NCI-H226 (cell line): ENCODE measurements at regions not wholly inside any gene's neighbourhood (a gene's known extent, or its start where the extent isn't known, plus 50 kb on each side); places are given as distances from the start of the nearest gene placed in this dataset.

Experiments
- DNase-seq: peaks from one replicate; pipeline ENCODE4 v3.0.0-alpha.2; 2015

DNA sequence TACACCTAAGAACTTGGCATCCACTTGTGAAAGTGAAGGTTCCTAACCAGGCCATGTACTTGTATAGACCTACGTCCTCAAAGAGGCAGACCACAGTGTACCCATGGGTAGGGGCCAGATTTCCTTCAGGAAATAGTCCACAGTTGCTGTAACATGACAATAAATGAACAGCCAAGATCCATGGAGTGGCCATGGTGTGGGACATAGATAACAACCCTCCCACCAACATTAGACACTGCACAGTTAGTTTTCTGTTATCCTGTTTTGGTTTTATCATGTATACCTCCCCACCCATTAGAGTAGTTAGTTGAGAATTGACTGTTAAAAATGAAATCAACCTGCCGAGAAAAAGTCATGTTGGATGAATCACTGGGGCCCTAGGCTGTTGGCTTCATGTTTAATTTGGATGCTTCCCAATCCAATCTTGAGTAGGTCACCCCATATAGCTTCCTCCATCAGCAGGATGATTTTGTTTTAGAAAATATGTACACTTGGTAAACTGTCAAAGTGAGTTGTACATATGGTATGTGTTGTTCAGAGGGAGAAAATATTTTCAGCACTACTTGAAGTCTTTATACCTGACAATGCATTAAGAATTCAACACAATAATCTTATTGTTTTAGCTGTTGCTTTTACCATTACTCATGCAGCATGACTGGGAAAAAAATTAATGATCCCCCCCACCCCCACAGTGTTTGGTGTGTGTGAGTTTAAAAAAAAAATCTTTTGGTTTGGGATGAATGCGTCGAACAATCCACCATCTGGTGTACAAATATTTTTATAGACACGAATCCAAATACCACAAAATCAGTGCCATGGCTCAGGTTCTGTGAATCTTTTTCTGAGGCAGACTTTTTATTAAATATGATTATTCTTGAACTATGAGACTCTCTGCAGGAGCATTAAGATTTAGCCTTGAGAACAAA, 88.3 kb upstream of the ARHGAP29 start:
- DNase-seq, result peak; percentile 84

DNA sequence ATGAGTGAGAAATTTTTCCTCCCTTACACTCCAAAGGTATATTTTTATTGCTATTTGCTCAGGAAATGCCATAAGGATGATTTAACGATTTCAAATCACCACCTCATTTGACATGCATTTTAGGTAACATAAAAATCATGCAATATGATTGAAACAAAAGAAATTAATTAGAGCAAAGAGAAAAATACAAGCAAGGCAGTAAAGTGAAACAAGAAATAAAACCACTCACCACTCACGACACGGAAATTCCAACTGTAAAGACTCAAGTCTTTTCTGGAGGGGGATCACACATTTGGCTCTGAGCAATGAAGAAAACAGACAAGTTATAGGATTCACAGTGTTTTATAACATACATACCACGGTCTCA, 86.8 kb upstream of the ARHGAP29 start:
- no peak for DNase-seq

DNA sequence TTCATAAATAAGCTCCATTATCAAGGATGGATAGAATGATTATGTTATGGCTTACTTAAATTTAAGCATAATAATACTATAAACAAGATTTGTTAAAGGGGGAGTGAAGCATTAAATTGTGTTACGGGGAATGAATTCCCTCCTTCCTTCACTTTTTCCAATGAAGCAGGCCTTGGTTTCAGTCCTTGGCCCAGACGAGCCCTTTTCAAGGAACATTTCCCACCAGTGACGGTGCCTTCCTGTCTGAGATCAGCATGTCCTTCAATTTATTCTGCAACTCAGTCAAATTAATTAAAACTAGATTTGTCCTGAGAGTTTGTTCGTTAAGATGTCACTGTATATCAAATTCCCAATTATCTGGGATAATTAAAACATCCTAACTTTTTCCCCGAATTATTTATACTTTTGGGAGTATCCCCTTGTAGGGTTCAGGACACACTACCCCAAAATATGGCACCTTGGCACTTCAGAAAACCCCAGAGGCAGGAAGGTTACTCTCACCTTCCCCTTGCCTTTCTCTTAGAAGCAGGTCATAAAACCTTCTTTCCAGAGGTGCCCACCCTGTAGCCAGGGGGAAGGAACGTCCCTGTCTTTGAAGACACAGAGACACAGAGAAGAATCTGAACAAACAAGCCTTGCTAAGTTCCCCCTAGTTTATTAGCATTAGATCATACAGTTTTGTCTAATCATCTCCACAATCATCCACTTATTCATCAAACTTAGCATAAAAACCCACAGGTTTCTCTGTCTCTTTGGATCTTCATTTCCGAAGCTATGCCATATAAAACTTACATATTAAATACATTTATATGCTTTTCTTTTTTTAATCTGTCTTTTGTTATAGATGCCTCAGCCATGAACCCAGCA, 86.2 kb upstream of the ARHGAP29 start:
- DNase-seq, result no peak

DNA sequence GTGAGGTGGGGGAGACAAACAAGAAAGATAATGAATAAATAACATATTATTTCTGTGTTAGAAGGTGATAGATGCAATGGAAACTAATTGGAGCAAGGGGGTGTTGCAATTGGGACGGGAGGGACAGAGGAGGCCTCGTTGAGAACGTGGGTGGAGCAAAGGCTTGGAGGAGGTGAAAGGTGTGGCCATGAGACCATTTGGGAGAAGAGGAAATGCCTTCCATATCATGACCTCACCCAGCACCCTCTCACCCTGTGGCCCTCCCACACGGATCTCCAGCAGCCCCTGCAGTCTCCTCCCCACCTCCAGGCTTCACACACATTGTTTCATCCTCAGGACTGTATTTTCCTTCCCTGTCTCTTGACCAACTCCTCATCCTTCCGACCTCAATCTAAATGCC, 85.3 kb upstream of the ARHGAP29 start:
- peak; percentile 84 for DNase-seq

DNA sequence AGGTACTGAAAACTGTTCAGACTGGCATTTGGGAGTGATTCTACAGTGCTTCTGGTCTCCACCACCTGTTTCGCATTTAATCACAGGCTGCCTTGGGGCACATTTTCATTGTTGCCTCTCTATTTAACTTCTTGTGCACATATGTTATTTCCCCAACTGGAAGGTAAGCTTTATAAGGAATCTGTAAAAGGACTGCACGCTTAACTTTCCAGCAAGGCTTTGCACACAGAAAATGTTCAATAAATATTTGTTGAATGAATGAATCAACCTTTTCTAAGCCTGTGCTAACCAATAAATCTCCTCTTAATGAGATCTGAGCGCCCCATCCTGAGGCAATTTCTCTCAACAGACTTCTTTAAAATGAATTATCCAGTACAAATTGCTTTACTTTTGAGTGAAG, 84.3 kb upstream of the ARHGAP29 start:
- DNase-seq, result no peak

DNA sequence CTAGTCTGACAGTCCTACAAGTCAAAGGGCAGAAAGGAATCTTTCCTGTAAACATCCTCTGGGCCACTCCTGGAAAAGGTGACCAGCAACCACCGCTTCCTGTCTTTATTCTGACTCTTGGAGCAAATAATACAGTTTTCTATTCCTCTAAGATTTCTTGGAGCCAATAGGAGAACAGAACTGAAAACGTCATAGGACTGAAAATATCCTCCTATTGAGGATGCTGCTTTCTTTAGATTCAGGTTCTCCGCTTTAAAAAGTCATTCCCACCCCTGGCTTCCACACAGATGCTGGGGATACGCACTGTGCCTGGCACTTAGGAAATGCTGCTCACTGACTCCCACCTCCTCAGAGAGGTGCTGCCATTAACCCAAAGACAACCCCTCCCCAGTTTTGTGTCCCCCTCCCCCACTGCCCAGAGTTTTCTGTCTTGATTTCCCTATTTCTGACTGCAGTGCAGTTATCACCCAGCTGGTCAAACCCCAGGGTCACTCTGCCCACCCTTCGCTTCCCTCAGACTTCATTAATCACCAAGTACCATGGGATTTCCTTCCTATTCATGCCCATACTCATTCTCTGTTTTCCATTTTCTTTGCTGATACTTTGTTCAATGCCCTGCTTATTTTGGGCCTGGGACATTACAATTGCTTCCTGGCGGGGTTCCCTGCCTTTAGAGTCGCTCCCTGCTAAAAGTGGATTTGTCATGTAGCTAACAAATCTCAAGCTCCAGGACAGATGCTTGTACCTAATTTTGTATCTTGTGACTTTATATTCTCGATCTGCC, 82.1 kb upstream of the ARHGAP29 start:
- DNase-seq, result no peak

DNA sequence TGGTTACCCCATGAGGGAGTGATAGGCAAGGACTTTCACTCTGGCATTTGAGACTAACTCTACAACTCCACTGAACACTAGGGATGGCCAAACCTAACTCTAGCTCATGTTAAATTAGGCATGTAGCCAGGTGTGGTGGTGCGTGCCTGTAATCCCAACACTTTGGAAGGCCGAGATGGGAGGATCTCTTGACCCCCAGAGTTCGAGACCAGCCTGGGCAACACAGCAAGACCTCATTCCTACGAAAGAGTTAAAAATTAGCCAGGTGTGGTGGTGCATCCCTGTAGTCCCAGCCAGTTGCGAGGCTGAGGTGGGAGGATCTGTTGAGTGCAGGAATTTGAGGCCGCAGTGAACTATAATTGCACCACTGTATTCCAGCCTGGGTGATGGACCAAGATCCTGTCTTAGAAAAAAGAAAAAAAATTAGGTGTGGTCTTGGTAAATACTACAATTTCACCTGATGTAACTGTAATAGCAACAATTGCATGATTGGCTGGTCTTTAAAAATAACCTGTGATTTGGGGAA, 81.2 kb upstream of the ARHGAP29 start:
- no peak for DNase-seq

DNA sequence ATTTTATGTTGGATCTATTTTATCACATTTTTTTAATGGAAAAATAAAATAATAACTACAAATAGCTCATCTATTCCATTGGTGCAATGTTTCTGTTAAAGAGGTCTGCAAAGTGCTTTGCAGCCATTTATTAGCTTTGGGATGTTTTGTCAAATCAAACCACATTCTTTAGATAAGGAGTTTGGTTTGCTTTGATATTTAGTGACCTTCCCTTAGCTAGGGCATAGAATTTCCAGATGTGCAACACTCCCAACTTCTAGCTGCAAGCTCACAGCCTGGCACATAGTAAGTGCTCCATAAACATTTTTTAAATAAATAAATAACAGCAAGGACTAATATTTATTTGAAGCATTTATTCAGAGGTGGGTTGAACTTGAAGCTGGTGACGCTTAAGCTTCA, 80.4 kb upstream of the ARHGAP29 start:
- DNase-seq, result no peak

DNA sequence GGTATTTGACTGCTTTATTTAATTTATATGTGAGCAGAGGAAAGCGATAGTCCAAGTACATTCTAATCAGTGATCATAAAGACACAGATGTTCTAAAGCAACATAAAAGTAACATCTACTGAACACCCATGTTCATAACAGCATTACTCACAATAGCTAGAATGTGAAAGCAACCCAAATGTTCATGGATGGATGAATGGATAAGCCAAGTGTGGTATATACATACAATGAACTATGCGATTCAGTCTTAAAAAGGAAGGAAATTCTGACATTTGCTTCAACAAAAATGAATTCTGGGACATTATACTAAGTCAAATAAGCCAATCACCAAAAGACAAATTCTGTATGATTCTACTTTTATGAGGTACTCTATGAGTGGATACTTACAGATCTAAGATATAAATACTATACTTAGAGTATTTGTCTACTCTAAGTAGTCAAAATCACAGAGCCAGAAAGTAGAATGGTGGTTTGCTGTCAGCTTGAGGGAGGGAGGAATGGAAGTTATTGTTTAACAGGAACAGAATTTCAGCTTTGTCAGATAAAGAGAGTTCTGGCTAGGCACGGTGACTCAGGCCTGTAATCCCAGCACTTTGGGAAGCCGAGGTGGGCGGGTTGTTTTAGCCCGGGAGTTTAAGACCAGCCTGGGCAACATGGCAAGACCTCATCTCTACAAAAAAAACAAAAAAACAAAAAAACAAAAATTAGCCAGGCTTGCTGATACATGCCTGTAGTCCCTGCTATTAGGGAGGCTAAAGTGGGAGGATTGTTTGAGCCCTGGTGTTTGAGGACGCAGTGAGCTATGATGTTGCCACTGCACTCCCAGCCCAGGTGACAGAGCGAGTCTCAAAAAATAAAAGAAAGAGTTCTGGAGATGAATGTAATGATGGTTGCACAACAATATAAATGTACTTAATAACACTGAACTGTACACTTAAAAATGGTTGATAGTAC, 79.7 kb upstream of the ARHGAP29 start:
- peak; percentile 49 for DNase-seq

DNA sequence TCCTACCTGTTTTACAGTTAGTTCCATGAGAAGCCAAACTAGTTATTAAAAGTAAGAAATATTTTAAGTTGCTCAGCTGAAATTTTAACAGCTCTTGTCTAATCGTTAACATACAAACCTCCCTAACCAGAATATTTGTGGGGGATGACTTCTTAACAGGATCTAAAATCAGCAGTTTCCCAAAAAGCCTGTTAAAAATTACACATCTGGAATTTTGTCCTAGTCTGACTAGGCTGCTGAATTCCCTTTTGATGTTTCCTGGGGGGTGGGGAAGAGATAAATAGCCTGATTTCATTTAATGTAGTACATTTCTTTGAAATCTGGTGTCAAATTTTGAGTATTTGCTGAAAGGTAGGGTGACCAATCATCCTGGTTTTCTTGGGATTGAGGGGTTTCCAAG, 78.8 kb upstream of the ARHGAP29 start:
- no peak for DNase-seq

DNA sequence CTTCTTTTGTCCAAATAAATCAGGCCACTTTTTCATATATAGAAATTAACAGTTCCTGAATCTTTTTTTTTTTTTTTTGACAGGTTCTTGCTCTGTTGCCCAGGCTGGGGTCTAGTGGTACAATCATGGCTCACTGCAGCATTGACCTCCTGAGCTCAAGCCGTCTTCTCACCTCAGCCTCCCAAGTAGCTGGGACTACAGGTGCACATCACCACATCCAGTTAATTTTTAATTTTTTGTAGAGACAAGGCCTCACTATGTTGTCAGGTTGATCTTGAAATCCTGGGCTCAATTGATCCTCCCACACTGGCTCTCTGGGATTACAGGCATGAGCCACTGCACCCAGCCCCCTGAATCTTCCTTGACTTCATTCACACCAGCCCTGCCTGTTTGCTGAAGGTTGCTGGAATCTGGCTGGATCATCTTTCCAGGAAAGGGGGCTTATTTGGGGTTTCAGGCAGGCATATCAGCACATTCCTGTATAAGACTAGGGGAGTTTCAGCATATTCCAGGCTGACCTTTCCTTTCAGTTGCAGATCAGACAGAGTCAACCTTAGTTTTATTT, 78.2 kb upstream of the ARHGAP29 start:
- no peak for DNase-seq

DNA sequence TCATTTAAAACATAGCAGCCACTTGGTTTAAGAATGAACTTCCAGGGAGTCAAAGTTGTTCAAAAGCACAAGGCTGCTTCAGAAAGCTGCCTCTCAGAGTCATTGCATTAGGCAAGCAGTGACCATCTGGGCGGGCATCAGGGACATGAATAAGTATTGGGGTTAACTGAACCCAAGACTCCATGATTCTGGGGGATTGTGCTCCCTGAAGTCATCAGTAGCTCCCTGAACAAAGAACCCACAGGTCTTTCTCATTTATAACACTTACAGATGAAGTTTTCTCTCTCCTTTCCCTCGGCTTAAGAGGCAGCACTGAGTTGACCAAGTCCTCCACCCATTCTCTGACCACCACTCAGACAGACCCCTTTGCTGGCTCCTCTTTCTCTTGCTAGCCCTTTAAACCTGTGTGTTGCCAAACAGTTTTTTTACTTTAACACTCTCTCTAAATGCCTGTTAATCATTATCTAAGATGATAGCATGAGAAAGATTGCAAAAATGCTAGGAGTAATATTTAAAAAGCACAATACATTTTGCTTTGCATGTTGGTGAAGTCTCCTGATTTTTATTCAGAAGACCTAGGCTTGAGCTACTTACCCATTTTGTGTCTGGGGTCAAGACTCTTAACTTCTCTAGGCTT, 77.0 kb upstream of the ARHGAP29 start:
- DNase-seq, result no peak

DNA sequence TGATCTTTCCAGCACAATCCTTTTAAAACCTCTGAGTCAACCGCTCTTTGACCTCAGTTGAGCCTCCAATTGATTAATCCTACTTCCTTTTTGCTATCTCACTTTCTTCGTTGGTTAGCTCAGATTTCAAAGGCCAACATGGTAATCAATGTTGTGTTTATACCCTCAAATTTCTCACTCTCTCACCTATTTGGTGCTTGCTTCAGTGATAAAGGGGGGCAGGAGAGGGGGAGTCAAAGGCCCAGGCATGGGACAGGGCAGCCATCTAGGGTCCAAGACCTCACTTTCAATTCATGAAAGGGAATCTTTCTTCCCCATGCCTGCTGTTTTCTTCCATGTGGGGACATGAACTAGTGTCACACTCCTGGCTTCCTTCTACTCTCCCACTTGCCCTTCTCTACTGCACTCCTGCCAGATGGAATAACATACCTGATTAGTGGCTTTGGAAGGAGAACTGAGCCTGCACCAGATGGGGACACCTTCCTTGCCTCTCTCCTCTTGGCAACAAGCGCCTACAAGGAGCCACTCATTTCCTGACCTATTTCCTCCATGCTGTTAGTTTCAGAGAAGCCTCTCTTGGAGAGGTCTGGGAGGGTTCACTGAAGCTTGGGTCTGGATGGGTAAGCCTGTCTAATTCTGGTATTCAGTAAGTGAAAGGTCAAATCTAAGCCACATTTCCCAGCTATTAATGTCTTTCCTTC, 73.3 kb upstream of the ARHGAP29 start:
- no peak for DNase-seq

DNA sequence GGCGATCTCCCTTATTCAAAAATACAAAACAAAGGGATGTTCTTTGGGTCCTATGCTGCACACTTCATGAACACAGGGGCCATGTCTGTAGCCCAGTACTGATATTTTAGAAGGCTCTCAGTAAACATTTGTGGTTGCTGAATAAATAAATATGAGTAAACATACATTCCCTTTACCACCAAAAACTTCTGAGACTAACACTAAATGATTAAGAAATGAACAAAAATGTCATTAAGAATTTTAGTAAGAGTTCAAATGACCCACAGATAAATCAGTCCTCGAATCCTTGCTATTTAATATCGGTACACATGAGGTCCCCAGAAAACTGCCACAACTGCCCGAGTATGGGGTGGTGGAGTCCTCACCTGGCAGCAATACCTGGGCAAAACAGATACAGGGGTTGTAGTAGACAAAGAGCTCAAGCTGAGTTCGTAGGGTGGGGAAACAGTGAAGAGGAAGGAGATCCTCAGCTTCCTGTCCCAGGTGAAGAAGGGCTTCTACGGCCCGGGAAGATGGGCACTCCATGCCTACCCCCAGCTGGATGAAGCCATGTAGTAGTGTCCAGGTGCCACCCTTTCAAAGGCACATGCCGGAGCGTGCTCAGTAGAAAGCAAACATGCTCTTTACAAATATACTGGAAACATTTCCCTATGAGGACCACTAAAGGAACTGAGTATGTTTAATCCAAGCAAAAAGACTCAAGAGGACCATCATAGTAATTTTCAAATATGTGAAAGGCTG, 72.6 kb upstream of the ARHGAP29 start:
- no peak for DNase-seq

DNA sequence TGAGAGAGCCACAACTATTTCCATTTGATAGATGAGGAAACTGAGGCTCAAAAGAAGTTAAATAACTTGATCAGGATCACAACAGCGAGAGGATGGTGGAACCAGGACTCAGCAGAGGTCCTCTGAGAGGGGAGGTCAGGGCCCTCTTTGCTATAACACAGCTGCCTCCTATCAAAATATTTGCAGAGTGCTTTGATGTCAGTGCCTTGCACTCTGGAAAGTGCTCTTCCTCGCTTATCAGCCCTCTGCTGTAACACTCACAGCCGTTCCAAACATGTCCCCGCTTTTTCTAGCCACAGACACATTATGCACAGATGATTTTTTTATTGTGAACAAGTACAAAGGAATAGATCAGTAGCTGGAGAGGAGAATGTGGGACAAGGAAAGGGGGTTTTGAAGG, 71.8 kb upstream of the ARHGAP29 start:
- DNase-seq, result no peak

DNA sequence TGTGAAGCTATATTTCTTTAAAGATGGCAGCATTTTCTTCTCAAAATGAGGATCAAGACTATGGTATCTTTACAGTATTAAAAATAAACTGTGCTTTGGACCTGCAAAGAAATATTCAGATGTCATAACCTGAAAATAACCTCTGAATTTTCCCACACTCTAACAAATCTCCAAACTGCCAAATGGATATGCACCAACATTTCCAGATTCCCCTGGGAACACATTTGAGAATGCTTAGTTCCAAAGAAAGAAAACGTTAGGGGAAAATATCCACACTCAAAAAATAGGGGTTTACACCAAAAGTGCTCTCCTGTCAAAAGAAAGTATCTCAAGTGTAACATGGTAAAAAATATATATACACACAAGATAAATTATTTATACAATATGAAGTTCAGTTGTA, 69.1 kb upstream of the ARHGAP29 start:
- DNase-seq, result no peak

DNA sequence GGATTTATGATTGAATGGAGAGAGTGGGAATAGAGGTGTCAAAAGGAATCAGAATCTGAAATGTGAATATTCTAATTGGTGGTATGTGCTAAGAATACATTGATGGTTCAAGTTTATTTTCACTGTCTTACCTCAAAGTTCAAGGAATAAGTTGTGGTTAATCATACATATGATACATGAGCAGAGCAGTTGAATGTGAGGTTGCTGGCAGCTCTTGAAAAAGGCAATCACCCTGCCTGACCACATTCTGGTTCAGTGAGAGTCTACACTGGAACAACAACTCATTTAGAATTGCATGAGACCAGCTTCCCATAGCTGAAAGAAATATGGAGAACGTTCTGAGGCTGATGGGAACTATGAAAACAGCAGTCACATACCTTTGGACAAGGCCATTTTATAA, 68.3 kb upstream of the ARHGAP29 start:
- no peak for DNase-seq

DNA sequence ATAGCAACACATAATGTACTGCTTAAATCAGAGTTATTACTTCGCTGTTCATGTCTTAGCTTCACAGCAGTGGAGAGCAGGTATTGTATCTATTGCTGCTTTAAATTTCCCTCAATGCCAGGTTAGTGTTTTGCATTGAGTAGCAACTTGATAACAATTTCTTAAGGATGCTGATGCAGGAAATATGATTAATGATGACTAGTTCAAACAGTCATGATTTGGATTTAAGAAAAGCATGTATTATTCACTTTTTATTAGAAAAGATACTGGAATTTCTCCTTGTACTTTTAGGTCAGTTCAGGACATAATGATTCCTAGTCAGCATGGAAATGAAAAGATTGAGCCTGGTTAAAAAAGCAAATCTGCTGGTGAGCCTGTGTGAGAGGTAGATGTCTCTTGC, 67.2 kb upstream of the ARHGAP29 start:
- DNase-seq, result no peak

DNA sequence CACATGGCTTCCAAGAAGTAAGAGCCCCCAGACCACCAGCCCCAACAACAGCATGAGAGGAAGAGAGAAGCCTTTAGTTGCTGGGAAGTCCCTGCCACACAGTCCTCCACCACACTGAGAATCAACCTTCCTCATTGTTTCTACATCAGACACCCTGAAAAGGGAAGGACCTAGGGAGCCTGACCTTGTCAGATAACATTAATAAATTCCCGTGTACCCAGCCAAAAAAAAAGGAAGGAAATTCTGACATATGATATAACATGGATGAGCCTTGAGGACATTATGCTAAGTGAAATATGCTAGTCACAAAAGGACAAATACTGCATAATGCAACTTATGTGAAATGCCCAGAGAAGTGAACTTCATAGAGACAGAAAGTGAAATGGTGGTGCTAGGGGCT, 65.6 kb upstream of the ARHGAP29 start:
- no peak for DNase-seq

DNA sequence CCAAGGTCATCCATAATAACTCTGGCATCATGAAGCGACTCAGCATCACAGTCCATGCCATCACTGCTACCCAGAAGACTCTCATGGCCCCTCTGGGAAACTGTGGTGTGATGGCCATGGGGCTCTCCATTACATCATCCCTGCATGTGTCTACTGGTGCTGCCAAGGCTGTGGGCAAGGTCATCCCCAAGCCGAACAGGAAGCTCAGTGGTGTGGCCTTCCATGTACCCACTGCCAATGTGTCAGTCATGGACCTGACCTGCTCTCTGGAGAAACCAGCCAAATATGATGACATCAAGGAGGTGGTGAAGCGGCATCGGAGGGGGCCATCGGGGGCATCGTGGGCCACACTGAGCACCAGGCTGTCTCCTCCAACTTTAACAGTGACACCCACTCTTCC, 65.1 kb upstream of the ARHGAP29 start:
- DNase-seq, result no peak
